ENCODE measurements at regions not wholly inside any gene's neighbourhood (a gene's known extent, or its start where the extent isn't known, plus 50 kb on each side); places are given as distances from the start of the nearest gene placed in this dataset.

- H3K9ac ChIP-seq (ENCODE audit: low read depth, low read length): no peak overlapping the region
Observed at GRCh38 chr10:44166441-44166840, 218.5 kb downstream of the CXCL12 start.

DNA sequence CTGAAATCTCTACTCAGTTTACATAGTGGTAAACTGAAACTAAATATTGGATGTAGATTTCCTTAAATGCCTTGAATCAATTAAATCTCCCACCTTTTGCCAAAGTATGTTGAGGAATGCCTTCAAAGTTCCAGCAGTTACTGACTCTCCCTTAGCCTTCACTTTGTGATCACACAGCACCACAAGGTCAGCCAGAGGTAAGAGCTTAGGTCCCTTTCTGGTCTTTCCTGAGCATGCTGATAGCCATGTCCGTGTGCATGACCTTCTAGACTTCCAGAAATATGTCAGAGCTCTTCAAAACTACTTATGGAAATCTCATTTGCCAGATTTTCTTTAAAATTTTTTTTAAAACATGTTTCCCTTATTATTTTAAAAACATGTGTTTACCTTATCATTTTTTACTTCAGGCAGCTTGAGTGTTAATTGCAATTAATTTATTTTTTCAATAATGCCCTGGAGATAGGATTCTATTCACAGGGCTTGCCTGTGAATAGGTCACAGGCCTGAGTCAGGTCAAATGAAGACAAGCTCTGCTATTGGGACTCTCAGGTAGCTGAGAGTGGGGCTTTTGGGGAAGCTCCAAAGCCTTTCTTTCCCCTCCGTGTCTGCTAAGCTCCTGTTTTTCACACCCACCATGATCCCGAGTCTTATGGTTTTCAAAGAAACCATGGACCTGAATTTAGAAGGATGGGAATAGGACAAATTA is 220.5 kb downstream of the CXCL12 start:
- no peaks in the 10 kb centered on the region for H3K4me1 ChIP-seq (ENCODE audit: insufficient read depth, low read length)
- no peak overlapping the region for H3K9ac ChIP-seq (ENCODE audit: low read depth, low read length)
- no peaks in the 10 kb centered on the region for H3K9me3 ChIP-seq (ENCODE audit: control insufficient read depth, insufficient read depth, low read length)
- H3K36me3 ChIP-seq (ENCODE audit: insufficient read depth, low read length): no peaks in the 10 kb centered on the region

More at GRCh38 chr10:44166441-44166840, 218.5 kb downstream of the CXCL12 start:
- Histone ChIP-seq H3K4me1 (ENCODE audit: insufficient read depth, low read length) (no peaks in the 10 kb centered on the region), H3K9me3 (ENCODE audit: control insufficient read depth, insufficient read depth, low read length) (no peaks in the 10 kb centered on the region; the same call in 1 of the 2 replicates), H3K36me3 (ENCODE audit: insufficient read depth, low read length) (no peaks in the 10 kb centered on the region)

GRCh38 chr10:44161184-44161583 is 223.7 kb downstream of the CXCL12 start:
- H3K36me3 ChIP-seq (ENCODE audit: insufficient read depth, low read length): no peaks in the 10 kb centered on the region
- no peaks in the 10 kb centered on the region for H3K9me3 ChIP-seq (ENCODE audit: control insufficient read depth, insufficient read depth, low read length)
- no peak overlapping the region for H3K9ac ChIP-seq (ENCODE audit: low read depth, low read length)
- H3K4me1 ChIP-seq (ENCODE audit: insufficient read depth, low read length): no peaks in the 10 kb centered on the region

DNA sequence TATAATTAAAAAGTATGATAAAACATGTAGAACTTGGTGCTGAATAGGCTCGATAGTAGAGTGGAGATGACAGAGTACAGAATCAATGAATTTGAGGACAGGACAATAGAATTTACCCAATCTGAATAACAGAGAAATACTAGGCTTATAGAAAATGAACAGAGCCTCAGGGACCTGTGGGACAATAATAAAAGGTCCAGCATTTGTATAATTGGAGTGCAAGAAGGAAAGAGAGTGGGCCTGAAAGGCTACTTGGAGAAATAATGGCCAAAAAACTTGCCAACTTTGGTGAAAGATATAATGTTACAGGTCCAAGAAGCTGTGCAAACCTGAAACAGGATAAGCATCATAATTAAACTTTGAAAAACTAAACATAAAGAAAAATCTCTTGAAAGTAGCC is 227.3 kb downstream of the CXCL12 start:
- peaks cover 1% of the 10 kb centered on the region; the same call in 1 of the 2 replicates for H3K9me3 ChIP-seq (ENCODE audit: control insufficient read depth, insufficient read depth, low read length)
- H3K36me3 ChIP-seq (ENCODE audit: insufficient read depth, low read length): no peaks in the 10 kb centered on the region
- no peak overlapping the region for H3K9ac ChIP-seq (ENCODE audit: low read depth, low read length)
- no peaks in the 10 kb centered on the region for H3K4me1 ChIP-seq (ENCODE audit: insufficient read depth, low read length)

DNA sequence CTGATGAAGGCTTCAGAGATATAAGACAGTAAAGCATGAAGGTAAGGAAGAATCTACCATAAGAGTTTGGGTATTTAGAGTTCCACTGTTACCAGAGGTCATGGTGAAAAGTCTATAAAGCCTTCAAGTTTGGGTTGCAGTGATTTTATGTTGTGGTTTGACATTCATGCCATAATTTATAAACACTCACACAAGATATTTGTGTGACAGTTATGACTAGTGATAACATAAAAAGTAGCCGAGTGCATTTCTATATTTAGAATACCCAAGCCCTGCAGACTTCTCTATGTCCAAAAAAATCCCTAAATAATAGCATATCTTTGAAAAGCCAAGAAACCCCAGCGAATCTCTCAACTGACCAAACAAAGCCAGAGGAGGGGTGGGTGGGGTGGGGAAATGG is 229.9 kb downstream of the CXCL12 start:
- no peak overlapping the region for H3K9ac ChIP-seq (ENCODE audit: low read depth, low read length)
- peaks cover 4% of the 10 kb centered on the region; the same call in 1 of the 2 replicates for H3K9me3 ChIP-seq (ENCODE audit: control insufficient read depth, insufficient read depth, low read length)
- no peaks in the 10 kb centered on the region for H3K36me3 ChIP-seq (ENCODE audit: insufficient read depth, low read length)
- H3K4me1 ChIP-seq (ENCODE audit: insufficient read depth, low read length): no peaks in the 10 kb centered on the region

- Histone ChIP-seq H3K36me3 (ENCODE audit: insufficient read depth, low read length) (no peaks in the 10 kb centered on the region), H3K9ac (ENCODE audit: low read depth, low read length) (no peak overlapping the region), H3K9me3 (ENCODE audit: control insufficient read depth, insufficient read depth, low read length) (peaks cover 4% of the 10 kb centered on the region; the same call in 1 of the 2 replicates), H3K4me1 (ENCODE audit: insufficient read depth, low read length) (no peaks in the 10 kb centered on the region)
Observed at GRCh38 chr10:44153918-44154670, 230.8 kb downstream of the CXCL12 start.

GRCh38 chr10:44143556-44143955 is 241.3 kb downstream of the CXCL12 start:
- Histone ChIP-seq H3K9ac (ENCODE audit: low read depth, low read length) (no peak overlapping the region), H3K36me3 (ENCODE audit: insufficient read depth, low read length) (no peaks in the 10 kb centered on the region), H3K9me3 (ENCODE audit: control insufficient read depth, insufficient read depth, low read length) (no peaks in the 10 kb centered on the region), H3K4me1 (ENCODE audit: insufficient read depth, low read length) (no peaks in the 10 kb centered on the region)

- Histone ChIP-seq H3K36me3 (ENCODE audit: insufficient read depth, low read length) (no peaks in the 10 kb centered on the region), H3K9ac (ENCODE audit: low read depth, low read length) (no peak overlapping the region), H3K9me3 (ENCODE audit: control insufficient read depth, insufficient read depth, low read length) (no peaks in the 10 kb centered on the region), H3K4me1 (ENCODE audit: insufficient read depth, low read length) (no peaks in the 10 kb centered on the region)
Observed at GRCh38 chr10:44132361-44133289, 252.3 kb downstream of the CXCL12 start.

GRCh38 chr10:44126291-44126717 is 258.6 kb downstream of the CXCL12 start:
- no peaks in the 10 kb centered on the region for H3K4me1 ChIP-seq (ENCODE audit: insufficient read depth, low read length)
- no peak overlapping the region for H3K9ac ChIP-seq (ENCODE audit: low read depth, low read length)
- H3K9me3 ChIP-seq (ENCODE audit: control insufficient read depth, insufficient read depth, low read length): no peaks in the 10 kb centered on the region; the same call in 1 of the 2 replicates
- H3K36me3 ChIP-seq (ENCODE audit: insufficient read depth, low read length): no peaks in the 10 kb centered on the region

- no peaks in the 10 kb centered on the region; the same call in 1 of the 2 replicates for H3K9me3 ChIP-seq (ENCODE audit: control insufficient read depth, insufficient read depth, low read length)
- no peaks in the 10 kb centered on the region for H3K36me3 ChIP-seq (ENCODE audit: insufficient read depth, low read length)
- no peaks in the 10 kb centered on the region for H3K4me1 ChIP-seq (ENCODE audit: insufficient read depth, low read length)
- H3K9ac ChIP-seq (ENCODE audit: low read depth, low read length): no peak overlapping the region
Observed at GRCh38 chr10:44125879-44126278, 259.0 kb downstream of the CXCL12 start.

DNA sequence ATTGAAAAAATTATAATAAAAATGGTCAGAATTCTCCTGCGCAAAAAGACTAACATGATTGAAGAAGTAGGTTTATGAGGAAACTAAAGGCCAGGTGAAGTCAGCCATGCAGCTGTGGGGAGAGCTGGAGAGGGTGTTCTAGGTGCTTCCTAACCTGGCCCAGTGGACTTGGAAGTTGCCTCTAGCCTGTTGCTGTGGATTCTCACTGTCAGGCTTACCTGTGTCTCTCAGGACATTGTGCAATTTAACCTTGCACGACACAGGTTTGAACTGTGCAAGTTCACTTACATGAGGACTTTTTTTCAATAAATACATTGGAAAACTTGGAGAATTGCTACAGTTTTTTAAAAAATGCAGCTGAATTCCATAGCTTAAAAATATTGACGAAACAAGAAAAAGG is 266.4 kb downstream of the CXCL12 start:
- Histone ChIP-seq H3K9ac (ENCODE audit: low read depth, low read length) (no peak overlapping the region), H3K9me3 (ENCODE audit: control insufficient read depth, insufficient read depth, low read length) (no peaks in the 10 kb centered on the region), H3K4me1 (ENCODE audit: insufficient read depth, low read length) (no peaks in the 10 kb centered on the region), H3K36me3 (ENCODE audit: insufficient read depth, low read length) (no peaks in the 10 kb centered on the region)

- Histone ChIP-seq H3K9me3 (ENCODE audit: control insufficient read depth, insufficient read depth, low read length) (no peaks in the 10 kb centered on the region), H3K36me3 (ENCODE audit: insufficient read depth, low read length) (no peaks in the 10 kb centered on the region), H3K9ac (ENCODE audit: low read depth, low read length) (no peak overlapping the region), H3K4me1 (ENCODE audit: insufficient read depth, low read length) (no peaks in the 10 kb centered on the region)
Observed at GRCh38 chr10:44116474-44116873, 268.4 kb downstream of the CXCL12 start.

- no peaks in the 10 kb centered on the region for H3K4me1 ChIP-seq (ENCODE audit: insufficient read depth, low read length)
- no peaks in the 10 kb centered on the region for H3K36me3 ChIP-seq (ENCODE audit: insufficient read depth, low read length)
- H3K9me3 ChIP-seq (ENCODE audit: control insufficient read depth, insufficient read depth, low read length): no peaks in the 10 kb centered on the region
- no peak overlapping the region for H3K9ac ChIP-seq (ENCODE audit: low read depth, low read length)
Observed at GRCh38 chr10:44115516-44115915, 269.4 kb downstream of the CXCL12 start.

DNA sequence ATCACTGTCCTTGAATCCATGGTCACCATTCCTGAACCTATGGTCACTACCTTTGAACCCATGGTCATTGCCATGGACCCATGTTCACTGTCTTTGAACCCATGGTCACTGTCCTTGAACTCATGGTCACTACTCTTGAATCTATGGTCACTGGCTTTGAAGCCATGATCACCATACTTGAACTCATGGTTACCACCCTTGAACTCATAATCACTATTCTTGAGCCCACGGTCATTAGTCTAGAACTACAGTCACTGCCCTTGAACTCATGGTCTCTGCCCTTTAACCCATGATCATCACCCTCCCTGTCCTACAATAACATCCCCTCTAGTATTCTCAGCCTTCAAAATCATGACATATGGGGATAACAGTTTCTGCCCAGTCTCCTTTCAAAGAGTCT is 270.5 kb downstream of the CXCL12 start:
- Histone ChIP-seq H3K9me3 (ENCODE audit: control insufficient read depth, insufficient read depth, low read length) (no peaks in the 10 kb centered on the region), H3K9ac (ENCODE audit: low read depth, low read length) (no peak overlapping the region), H3K36me3 (ENCODE audit: insufficient read depth, low read length) (no peaks in the 10 kb centered on the region), H3K4me1 (ENCODE audit: insufficient read depth, low read length) (no peaks in the 10 kb centered on the region)

All from ES-I3 (cell line).